ENCODE measurements at regions not wholly inside any gene's neighbourhood (a gene's known extent, or its start where the extent isn't known, plus 50 kb on each side); places are given as distances from the start of the nearest gene placed in this dataset.
"Not testable (repeated sequence)": the region's sequence is repeated elsewhere in the genome, so short reads cannot be mapped to it uniquely, and the experiment has no call there.

- DNase-seq, result peak; percentile 22
- Histone ChIP-seq H3K36me3 (no peaks in the 10 kb centered on the region), H3K9me3 (no peaks in the 10 kb centered on the region; the same call in 1 of the 2 replicates), H3K4me3 (no peak overlapping the region), H3K27me3 (no peaks in the 10 kb centered on the region)
Observed at GRCh38 chr10:76643511-76643911, 994.1 kb downstream of the KCNMA1 start.

GRCh38 chr10:76642358-76642757 is 995.2 kb downstream of the KCNMA1 start:
- Histone ChIP-seq H3K9me3 (no peaks in the 10 kb centered on the region), H3K36me3 (no peaks in the 10 kb centered on the region), H3K4me3 (no peak overlapping the region), H3K27me3 (no peaks in the 10 kb centered on the region)
- no peak for DNase-seq

GRCh38 chr10:76641215-76641614 is 996.4 kb downstream of the KCNMA1 start:
- no peak for DNase-seq

GRCh38 chr10:76640806-76641205 is 996.8 kb downstream of the KCNMA1 start:
- DNase-seq, result no peak
- H3K9me3 ChIP-seq, result no peaks in the 10 kb centered on the region
- H3K36me3 ChIP-seq, result no peaks in the 10 kb centered on the region
- no peak overlapping the region for H3K4me3 ChIP-seq
- H3K27me3 ChIP-seq, result no peaks in the 10 kb centered on the region

More at GRCh38 chr10:76641215-76641614, 996.4 kb downstream of the KCNMA1 start:
- Histone ChIP-seq H3K9me3 (no peaks in the 10 kb centered on the region), H3K27me3 (no peaks in the 10 kb centered on the region), H3K4me3 (no peak overlapping the region), H3K36me3 (no peaks in the 10 kb centered on the region)

GRCh38 chr10:76632767-76633051 is 1004.9 kb downstream of the KCNMA1 start:
- no peaks in the 10 kb centered on the region for H3K36me3 ChIP-seq
- peak; percentile 38 for DNase-seq
- H3K9me3 ChIP-seq, result no peaks in the 10 kb centered on the region
- H3K4me3 ChIP-seq, result no peak overlapping the region
- no peaks in the 10 kb centered on the region for H3K27me3 ChIP-seq

GRCh38 chr10:76631884-76632766 is 1005.5 kb downstream of the KCNMA1 start:
- H3K4me3 ChIP-seq, result no peak overlapping the region
- no peaks in the 10 kb centered on the region for H3K36me3 ChIP-seq
- H3K27me3 ChIP-seq, result no peaks in the 10 kb centered on the region
- DNase-seq, result no peak
- H3K9me3 ChIP-seq, result no peaks in the 10 kb centered on the region

- Histone ChIP-seq H3K4me3 (no peak overlapping the region), H3K27me3 (no peaks in the 10 kb centered on the region), H3K9me3 (no peaks in the 10 kb centered on the region), H3K36me3 (no peaks in the 10 kb centered on the region)
- DNase-seq, result no peak
Observed at GRCh38 chr10:76631036-76631670, 1006.5 kb downstream of the KCNMA1 start.

- no peaks in the 10 kb centered on the region for H3K9me3 ChIP-seq
- H3K36me3 ChIP-seq, result no peaks in the 10 kb centered on the region
- H3K27me3 ChIP-seq, result no peaks in the 10 kb centered on the region
- H3K4me3 ChIP-seq, result no peak overlapping the region
- no peak for DNase-seq
Observed at GRCh38 chr10:76628801-76629200, 1008.8 kb downstream of the KCNMA1 start.

GRCh38 chr10:76626386-76626785 is 1011.2 kb downstream of the KCNMA1 start:
- DNase-seq, result no peak
- Histone ChIP-seq H3K36me3 (no peaks in the 10 kb centered on the region), H3K4me3 (no peak overlapping the region)

GRCh38 chr10:76624470-76624869 is 1013.1 kb downstream of the KCNMA1 start:
- Histone ChIP-seq H3K9me3 (peaks cover 8% of the 10 kb centered on the region; the same call in 1 of the 2 replicates), H3K27me3 (no peaks in the 10 kb centered on the region), H3K4me3 (no peak overlapping the region), H3K36me3 (no peaks in the 10 kb centered on the region)
- no peak for DNase-seq

More at GRCh38 chr10:76626386-76626785, 1011.2 kb downstream of the KCNMA1 start:
- H3K27me3 ChIP-seq, result no peaks in the 10 kb centered on the region
- H3K9me3 ChIP-seq, result 0 out of 2 replicates have a peak, but pooled peaks cover 2% of the 10 kb centered on the region

GRCh38 chr10:76621886-76622620 is 1015.6 kb downstream of the KCNMA1 start:
- Histone ChIP-seq H3K4me3 (no peak overlapping the region), H3K36me3 (no peaks in the 10 kb centered on the region), H3K27me3 (no peaks in the 10 kb centered on the region), H3K9me3 (peaks cover 8% of the 10 kb centered on the region; the same call in 1 of the 2 replicates)
- no peak for DNase-seq

- Histone ChIP-seq H3K4me3 (no peak overlapping the region), H3K9me3 (peaks cover 8% of the 10 kb centered on the region; the same call in 1 of the 2 replicates), H3K27me3 (no peaks in the 10 kb centered on the region), H3K36me3 (no peaks in the 10 kb centered on the region)
- no peak for DNase-seq
Observed at GRCh38 chr10:76618641-76619040, 1019.0 kb downstream of the KCNMA1 start.

- Histone ChIP-seq H3K9me3 (peaks cover 8% of the 10 kb centered on the region; the same call in 1 of the 2 replicates), H3K36me3 (no peaks in the 10 kb centered on the region), H3K27me3 (no peaks in the 10 kb centered on the region), H3K4me3 (no peak overlapping the region)
- DNase-seq, result no peak
Observed at GRCh38 chr10:76618171-76618570, 1019.4 kb downstream of the KCNMA1 start.

- DNase-seq, H3K4me3 ChIP-seq, H3K27me3 ChIP-seq, H3K9me3 ChIP-seq, H3K36me3 ChIP-seq: not testable (repeated sequence)
Observed at GRCh38 chr10:76616666-76617065, 1020.9 kb downstream of the KCNMA1 start.

GRCh38 chr10:76615049-76615448 is 1022.6 kb downstream of the KCNMA1 start:
- Histone ChIP-seq H3K9me3 (no peaks in the 10 kb centered on the region), H3K36me3 (no peaks in the 10 kb centered on the region), H3K4me3 (no peak overlapping the region), H3K27me3 (no peaks in the 10 kb centered on the region)
- no peak for DNase-seq
